ENCODE measurements at regions not wholly inside any gene's neighbourhood (a gene's known extent, or its start where the extent isn't known, plus 50 kb on each side); places are given as distances from the start of the nearest gene placed in this dataset. TPM values are rescaled to one million over a fixed set of nuclear protein-coding genes. Genes with fewer than 3 reads are reported as not detected.

Small RNA genes in the stretch of these regions (small RNA-seq; reads per million reads assigned to genes)
- not detected for gene RF00425 (ENCODE audit: insufficient read depth)
- not detected for gene RN7SKP52 (ENCODE audit: insufficient read depth)
- gene RNA5SP148 (ENCODE audit: insufficient read depth), result not detected
- not detected for gene RNU6-1120P (ENCODE audit: insufficient read depth)
